HG03196 (cell line): ENCODE measurements at regions not wholly inside any gene's neighbourhood (a gene's known extent, or its start where the extent isn't known, plus 50 kb on each side); places are given as distances from the start of the nearest gene placed in this dataset.

Experiments used
- ATAC-seq: cut with Tn5 transposase; IDR thresholded peaks from one replicate; pipeline ENCODE4 v1.9.1; 2021; ENCODE audit not compliant: unreplicated experiment

GRCh38 chr17:72512649-72513556 lies 392.1 kb downstream of the SOX9 start:
- no peak for ATAC-seq

- ATAC-seq, result no peak
Measured at GRCh38 chr17:72514321-72514861, 393.6 kb downstream of the SOX9 start.

DNA sequence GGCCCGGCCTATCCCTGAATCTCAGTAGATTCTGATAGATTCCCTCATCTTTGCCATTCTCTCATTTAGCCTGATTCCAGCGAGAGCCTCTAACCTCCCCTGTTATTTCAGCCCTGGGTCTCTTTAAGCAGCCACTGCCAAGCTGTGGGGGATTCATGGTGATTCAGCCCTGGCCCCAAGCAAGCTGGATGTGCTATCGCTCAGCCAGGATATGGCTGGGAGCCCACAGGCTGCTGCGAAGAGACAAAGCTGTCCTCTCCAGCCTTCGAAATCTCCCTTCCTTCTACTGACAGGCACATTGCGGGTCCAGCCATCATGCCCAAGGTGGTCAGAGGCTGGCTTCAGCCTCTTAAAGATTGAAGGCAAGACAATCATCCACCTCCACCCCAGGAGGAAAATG lies 394.1 kb downstream of the SOX9 start:
- no peak for ATAC-seq

GRCh38 chr17:72515291-72516065 lies 394.7 kb downstream of the SOX9 start:
- ATAC-seq, result no peak

DNA sequence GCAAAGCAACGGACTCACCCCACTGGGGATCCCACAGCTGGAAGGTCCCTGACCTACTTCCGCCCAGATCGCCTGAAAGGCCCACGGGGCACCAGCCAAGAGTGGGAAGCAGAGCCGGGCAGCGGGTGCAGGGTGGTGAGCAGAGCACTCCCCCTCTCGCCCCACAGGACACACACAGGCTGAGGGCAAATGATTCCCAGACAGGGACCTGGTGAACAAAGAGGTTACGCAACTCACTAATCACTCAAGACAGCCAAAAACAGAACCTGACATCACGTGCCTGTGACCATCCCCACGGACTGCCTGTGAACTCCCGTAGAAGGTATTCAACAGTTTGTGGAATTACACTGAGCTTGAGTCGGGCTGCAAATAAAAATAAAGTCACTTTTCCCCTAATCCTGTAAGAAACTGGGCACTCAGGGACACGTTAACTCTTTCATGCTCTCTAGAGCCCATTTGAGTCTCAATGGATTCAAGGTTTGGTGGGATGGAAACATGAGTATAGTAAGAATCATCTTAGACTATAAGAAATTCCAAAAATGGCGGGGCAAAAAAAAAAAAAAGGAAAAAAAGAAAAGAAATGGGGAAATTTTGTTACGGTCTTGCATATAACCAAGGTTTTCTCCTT lies 396.1 kb downstream of the SOX9 start:
- ATAC-seq, result no peak

DNA sequence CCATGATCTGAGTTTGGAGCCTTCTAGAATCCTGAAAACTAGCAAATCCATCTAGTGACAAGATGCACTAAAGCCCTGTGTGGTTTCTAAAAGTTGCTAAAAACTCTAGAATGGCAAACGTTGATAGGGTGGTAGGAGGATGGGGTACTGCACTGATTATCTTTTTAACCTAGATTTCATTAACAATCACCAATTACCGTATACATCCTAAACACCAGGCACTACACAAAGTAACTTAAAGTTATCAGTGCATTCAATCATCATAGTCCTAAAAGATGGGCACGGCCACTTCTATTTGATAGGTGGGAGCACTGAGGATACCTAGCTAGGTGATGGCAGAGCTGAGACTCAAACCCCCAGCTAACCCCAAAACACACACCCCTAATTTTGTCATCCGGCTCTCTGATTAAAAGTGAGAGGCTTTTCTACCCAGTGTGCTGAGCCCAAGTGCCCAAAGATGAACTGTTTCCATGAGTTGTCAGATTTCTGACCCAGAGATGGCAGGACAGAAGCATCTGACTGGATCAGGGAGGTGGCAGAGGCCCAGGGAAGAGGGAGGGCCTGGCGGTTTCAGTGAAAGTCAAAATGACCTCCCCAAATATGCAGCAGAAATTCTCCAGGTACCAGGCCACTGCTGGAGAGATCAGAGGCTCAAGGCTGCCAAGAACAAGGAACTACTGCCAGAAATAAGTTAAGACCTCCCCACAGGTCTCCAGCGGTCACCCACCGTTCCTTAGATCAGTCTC lies 396.8 kb downstream of the SOX9 start:
- no peak for ATAC-seq

- no peak for ATAC-seq
Measured at GRCh38 chr17:72518159-72518732, 397.4 kb downstream of the SOX9 start.

DNA sequence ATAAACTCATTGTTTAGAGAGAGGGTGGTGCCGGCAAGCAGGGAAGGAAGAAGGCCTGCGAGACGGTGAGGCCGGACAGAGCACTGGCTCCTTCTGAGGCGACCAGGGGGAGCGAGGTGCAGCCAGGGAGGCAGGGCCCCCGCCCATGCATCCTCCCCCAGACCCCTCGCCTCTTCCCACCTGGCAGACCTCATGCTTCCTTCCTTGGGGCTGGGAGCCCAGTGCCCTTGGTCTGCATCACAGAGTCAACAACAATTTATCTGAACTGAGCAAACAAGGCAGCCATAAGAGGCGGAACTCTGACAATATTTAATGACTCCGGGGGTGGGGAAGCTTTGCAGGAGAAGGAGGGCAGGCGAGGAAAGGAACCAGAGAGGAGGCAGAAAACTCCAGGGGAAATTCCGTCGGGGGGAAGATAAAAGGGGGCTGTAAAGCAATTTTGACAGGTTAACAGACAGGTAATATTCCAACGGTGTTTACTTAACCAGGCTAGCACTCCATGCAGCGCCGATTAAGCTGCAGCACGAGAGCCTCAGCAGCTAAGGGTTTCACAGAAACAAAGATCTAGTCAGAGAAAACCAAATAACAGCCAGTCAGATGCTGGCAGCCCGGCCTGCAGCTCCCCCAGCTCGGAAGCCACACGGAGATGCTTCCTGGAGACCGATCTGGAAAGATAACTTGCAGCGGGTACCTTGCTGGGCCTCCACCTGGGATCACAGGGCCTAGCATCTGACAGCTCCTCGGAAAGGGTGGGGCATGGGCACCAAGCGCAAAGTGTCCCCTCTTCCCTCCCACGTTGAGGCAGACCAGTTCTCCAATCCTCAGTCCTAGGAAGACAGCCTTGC lies 398.2 kb downstream of the SOX9 start:
- no peak for ATAC-seq

DNA sequence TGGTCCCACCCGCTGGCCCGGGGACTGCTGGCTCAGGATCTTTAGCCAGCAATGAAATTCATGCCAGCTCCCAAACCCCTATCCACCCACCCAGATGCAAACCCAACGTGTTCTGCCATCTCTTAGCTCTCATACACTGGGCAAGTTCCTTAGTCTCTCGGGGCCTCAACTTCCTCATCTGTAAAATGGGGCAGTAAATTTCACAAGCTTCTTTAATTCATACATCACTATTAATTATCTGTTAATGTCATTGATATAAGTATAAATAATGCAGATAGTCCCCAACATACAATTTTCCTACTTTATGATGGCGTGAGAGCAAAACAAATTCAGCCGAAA lies 398.7 kb downstream of the SOX9 start:
- no peak for ATAC-seq

- ATAC-seq, result no peak
Measured at GRCh38 chr17:72520665-72521303, 400.0 kb downstream of the SOX9 start.

DNA sequence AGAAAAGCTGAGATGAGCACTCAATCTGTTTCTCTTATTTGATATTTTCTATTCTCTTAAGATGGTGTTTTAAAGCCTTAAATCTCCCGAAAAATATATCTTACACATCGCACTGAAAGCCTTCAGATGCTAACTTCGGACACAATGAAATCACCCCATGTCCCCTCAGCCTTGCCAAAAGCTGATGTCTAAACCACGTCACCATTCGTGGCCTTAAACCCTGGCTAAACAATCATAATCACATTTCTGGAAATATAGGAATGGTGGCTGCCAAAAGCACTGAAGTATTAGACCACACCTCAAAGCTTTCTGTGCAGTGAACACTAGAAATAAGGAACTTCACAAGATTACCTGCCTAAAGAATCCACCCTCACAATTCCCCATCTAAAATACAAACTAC lies 402.7 kb downstream of the SOX9 start:
- no peak for ATAC-seq

- ATAC-seq, result no peak
Measured at GRCh38 chr17:72525225-72526015, 404.6 kb downstream of the SOX9 start.

DNA sequence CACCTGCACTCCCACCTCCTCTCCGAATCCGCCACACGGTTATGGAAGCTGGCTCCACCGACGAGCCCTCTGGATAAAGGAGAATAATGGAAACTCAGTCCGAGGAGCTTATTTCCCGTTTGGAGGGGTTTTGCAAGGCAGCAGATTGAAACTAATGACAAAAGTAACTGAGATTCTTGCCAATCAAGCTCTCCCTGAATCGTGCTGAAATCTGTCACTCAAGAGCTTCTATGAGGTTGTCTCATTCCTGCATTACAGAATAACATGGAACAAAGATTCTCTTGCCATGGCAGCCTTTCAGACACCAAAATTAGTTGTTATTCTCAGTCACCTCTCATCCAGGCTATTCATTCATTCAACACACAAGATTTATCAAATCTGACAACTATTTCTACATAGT lies 405.9 kb downstream of the SOX9 start:
- no peak for ATAC-seq

DNA sequence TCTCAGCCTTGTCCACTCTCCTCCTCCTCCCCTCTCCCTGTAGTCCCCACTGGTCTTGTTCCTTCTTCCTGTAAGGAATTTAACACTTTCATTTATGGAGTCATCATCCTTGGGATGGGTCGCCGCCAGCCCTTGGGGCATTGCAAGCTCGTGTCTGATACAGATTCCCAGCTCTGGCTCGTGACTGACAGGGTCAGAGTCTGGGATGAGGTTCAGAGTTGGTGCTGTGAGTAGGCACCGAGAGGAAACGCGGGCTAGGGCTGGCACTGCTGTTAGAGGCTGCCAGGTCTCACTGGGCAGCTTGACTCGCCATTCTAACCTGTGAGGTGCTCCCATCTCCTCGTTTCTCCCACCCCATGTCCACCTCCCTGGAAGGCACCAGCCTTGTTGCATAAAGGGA lies 407.0 kb downstream of the SOX9 start:
- no peak for ATAC-seq

GRCh38 chr17:72528683-72529082 lies 407.9 kb downstream of the SOX9 start:
- ATAC-seq, result no peak

DNA sequence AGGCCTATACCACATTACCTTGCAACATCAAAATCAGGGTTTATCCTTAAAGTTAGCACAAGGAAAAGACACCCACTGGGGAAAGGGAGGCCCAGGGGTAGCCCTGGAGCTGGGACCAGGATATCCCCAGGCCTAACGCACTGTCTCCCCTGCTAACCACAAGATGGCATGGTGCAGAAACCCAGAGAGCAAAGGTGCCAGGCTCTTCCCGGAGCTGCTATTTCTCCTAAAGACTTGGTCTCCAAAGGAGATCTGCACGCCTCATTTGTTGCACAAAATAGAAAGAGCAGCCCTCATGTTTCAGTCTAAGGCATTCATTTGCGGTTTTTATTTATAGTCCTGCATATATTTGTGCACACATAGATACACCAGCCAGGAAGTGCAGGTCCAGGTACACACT lies 408.6 kb downstream of the SOX9 start:
- ATAC-seq, result no peak

DNA sequence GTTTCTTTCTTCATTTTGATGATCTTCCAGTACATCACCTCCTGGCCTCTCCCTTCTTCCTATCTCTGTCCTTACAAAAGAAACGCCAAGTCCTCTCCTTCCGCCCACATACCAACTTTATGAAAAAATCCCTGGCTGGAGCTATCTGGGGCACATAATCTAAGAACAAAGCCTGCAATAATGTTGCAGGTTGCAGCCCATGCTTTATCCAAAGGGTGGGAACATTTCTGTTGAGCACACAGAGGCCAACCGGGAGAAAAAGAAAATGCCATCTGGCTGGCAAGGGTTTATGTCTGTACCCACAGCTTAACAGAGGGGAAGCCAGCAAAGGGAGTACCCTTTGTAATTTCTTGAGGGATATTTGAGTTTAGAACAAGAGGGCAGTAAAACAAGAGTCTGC lies 409.6 kb downstream of the SOX9 start:
- ATAC-seq, result no peak

- ATAC-seq, result no peak
Measured at GRCh38 chr17:72531729-72532128, 410.9 kb downstream of the SOX9 start.
